PC-3 (cell line): ENCODE measurements at regions not wholly inside any gene's neighbourhood (a gene's known extent, or its start where the extent isn't known, plus 50 kb on each side); places are given as distances from the start of the nearest gene placed in this dataset.

Experiments
- CTCF ChIP-seq: fragments of 300-600 bp; sonication (generic); conservative IDR thresholded peaks from 2 replicates; pipeline ENCODE4 v1.5.1; 2017; ENCODE audit warnings: antibody characterized with exemption, low read depth, mild to moderate bottlenecking, low read length
- EZH2 ChIP-seq: fragments of 300-600 bp; sonication (generic); IDR thresholded peaks from one replicate; pipeline ENCODE4 v1.6.1; 2017; ENCODE audit warnings: antibody characterized with exemption, mild to moderate bottlenecking, low read length; ENCODE audit not compliant: unreplicated experiment
- EZH2phosphoT487 ChIP-seq: fragments of 300-600 bp; sonication (generic); IDR thresholded peaks from 2 replicates; pipeline ENCODE4 v1.6.1; 2018; ENCODE audit warnings: mild to moderate bottlenecking, antibody characterized with exemption, low read length, borderline replicate concordance

- TF ChIP-seq CTCF: no peak
- TF ChIP-seq EZH2phosphoT487: no peak
- TF ChIP-seq EZH2: no peak
Measured at GRCh38 chr1:193387406-193387805, 201.0 kb upstream of the B3GALT2 start.
